ENCODE measurements at regions not wholly inside any gene's neighbourhood (a gene's known extent, or its start where the extent isn't known, plus 50 kb on each side); places are given as distances from the start of the nearest gene placed in this dataset.

- in situ Hi-C loops (cut with HindIII; ENCODE audit: low sequenced_read_pairs), result no loop called here
- no peak overlapping the region for H3K4me3 ChIP-seq (ENCODE audit: low read depth, low read length)
- DNase-seq (ENCODE audit: low read depth), result no peak
- TF ChIP-seq CTCF (IDR thresholded peaks at IDR 0.05; ENCODE audit: low read depth, low read length, missing control alignments), result no peak
Measured at GRCh38 chr12:65593239-65593701, 231.0 kb upstream of the HMGA2 start.

- in situ Hi-C loops (cut with HindIII; ENCODE audit: low sequenced_read_pairs), result no loop called here
- no peak for TF ChIP-seq CTCF (IDR thresholded peaks at IDR 0.05; ENCODE audit: low read depth, low read length, missing control alignments)
- no peak overlapping the region for H3K4me3 ChIP-seq (ENCODE audit: low read depth, low read length)
- DNase-seq (ENCODE audit: low read depth), result no peak
Measured at GRCh38 chr12:65594409-65594808, 229.9 kb upstream of the HMGA2 start.

- in situ Hi-C loops (cut with HindIII; ENCODE audit: low sequenced_read_pairs), result no loop called here
- H3K4me3 ChIP-seq (ENCODE audit: low read depth, low read length), result no peak overlapping the region
- no peak for TF ChIP-seq CTCF (IDR thresholded peaks at IDR 0.05; ENCODE audit: low read depth, low read length, missing control alignments)
- no peak for DNase-seq (ENCODE audit: low read depth)
Measured at GRCh38 chr12:65595016-65595560, 229.2 kb upstream of the HMGA2 start.

- in situ Hi-C loops (cut with HindIII; ENCODE audit: low sequenced_read_pairs), result no loop called here
- DNase-seq (ENCODE audit: low read depth), result no peak
Measured at GRCh38 chr12:65596514-65597091, 227.7 kb upstream of the HMGA2 start.

GRCh38 chr12:65597527-65597926 lies 226.8 kb upstream of the HMGA2 start:
- H3K4me3 ChIP-seq (ENCODE audit: low read depth, low read length), result no peak overlapping the region
- TF ChIP-seq CTCF (IDR thresholded peaks at IDR 0.05; ENCODE audit: low read depth, low read length, missing control alignments), result no peak
- no peak for DNase-seq (ENCODE audit: low read depth)

More at GRCh38 chr12:65596514-65597091, 227.7 kb upstream of the HMGA2 start:
- TF ChIP-seq CTCF (IDR thresholded peaks at IDR 0.05; ENCODE audit: low read depth, low read length, missing control alignments), result no peak
- H3K4me3 ChIP-seq (ENCODE audit: low read depth, low read length), result no peak overlapping the region

GRCh38 chr12:65598688-65599087 lies 225.6 kb upstream of the HMGA2 start:
- no peak overlapping the region for H3K4me3 ChIP-seq (ENCODE audit: low read depth, low read length)
- in situ Hi-C loops (cut with HindIII; ENCODE audit: low sequenced_read_pairs), result no loop called here
- TF ChIP-seq CTCF (IDR thresholded peaks at IDR 0.05; ENCODE audit: low read depth, low read length, missing control alignments), result no peak
- no peak for DNase-seq (ENCODE audit: low read depth)

More at GRCh38 chr12:65597527-65597926, 226.8 kb upstream of the HMGA2 start:
- in situ Hi-C loops (cut with HindIII; ENCODE audit: low sequenced_read_pairs), result no loop called here

All from astrocyte of the cerebellum (primary cell).